ENCODE measurements at regions not wholly inside any gene's neighbourhood (a gene's known extent, or its start where the extent isn't known, plus 50 kb on each side); places are given as distances from the start of the nearest gene placed in this dataset.
"Not testable (repeated sequence)": the region's sequence is repeated elsewhere in the genome, so short reads cannot be mapped to it uniquely, and the experiment has no call there.

DNA sequence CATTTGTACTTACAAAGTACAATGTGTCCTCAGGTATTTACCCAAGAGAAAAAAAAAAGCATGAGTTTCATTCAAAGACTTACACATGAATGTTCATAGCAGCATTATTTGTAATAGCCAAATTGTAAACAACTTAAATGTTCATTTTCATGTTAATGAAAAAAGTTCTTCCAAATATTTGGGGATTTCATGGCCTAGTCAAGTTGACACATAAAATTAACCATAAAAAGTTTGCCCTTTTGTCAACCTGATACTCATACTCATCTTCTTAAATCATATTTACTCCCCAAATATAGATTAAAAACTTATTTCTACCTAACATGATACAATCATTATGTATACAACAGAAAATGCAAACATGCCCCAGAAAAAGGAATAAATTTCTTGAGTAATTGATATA is 112.5 kb upstream of the EMCN start:
- DNase-seq, result no peak

DNA sequence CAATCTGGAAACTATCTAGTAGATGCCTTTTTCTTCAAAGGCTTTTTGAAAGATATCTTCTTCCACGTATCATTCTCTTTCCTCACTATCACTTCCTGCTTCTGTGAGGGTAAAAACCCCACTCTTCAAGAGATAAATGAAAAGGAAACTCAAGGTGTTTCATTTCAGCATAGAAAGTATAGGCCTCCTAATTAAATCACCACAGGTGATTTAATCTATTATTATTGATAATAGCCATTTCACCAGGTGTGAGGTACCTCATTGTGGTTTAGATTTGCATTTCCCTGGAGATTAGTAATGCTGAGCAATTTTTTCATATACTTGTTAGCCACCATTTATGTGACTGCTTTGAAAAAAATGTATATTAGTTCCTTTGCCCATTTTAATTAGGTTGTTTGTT is 92.0 kb upstream of the EMCN start:
- DNase-seq, result no peak

DNA sequence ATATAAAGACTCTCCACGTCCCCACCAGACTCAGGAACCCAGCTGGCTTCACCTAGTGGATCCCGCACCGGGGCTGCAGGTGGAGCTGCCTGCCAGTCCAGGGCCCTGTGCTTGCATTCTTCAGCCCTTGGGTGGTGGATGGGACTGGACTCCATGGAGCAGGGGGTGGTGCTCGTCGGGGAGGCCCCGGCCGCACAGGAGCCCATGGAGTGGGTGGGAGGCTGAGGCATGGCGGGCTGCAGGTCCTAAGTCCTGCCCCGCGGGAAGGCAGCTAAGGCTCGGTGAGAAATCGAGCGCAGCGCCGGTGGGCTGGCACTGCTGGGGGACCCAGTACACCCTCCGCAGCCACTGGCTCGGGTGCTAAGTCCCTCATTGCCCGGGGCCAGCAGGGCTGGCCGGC is 90.8 kb upstream of the EMCN start:
- not testable (repeated sequence) for DNase-seq

DNA sequence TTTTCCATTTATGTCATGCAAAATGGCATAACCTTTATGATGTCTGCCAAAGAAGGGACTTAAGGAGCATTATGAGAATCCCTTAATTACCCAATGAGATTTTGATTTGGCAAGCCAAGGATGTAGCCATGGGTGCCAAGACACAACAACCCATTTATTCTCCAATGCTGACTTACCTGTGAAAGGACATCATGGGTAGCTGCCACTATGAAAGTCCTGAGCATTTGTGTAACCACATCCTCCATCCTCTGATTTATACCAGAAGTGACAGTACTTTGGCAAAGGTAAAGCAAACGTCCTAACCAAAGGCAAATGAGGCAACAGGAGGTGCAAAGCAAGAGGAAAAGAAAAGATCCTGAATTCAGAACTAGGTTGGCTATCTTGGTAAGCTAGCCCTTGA is 87.3 kb upstream of the EMCN start:
- DNase-seq, result no peak

DNA sequence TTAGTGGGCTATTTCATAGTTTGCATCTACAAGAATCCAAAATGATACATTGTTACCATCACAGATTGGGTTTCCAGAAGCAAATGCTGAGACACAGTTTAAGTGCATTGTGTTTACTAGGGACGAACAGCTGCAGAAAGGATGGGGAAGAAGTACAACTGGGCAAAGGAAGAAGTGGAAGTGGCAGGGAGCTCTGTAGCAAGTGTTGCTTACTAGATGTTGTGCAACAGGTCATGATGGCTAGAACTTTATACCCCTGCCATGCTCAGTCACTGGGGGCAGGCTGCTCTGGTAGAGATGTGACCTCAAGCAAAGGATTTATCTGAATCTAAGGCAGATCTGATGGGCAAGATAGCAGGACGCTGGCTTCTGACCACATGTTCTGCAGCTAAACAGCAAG is 76.1 kb upstream of the EMCN start:
- no peak for DNase-seq

DNA sequence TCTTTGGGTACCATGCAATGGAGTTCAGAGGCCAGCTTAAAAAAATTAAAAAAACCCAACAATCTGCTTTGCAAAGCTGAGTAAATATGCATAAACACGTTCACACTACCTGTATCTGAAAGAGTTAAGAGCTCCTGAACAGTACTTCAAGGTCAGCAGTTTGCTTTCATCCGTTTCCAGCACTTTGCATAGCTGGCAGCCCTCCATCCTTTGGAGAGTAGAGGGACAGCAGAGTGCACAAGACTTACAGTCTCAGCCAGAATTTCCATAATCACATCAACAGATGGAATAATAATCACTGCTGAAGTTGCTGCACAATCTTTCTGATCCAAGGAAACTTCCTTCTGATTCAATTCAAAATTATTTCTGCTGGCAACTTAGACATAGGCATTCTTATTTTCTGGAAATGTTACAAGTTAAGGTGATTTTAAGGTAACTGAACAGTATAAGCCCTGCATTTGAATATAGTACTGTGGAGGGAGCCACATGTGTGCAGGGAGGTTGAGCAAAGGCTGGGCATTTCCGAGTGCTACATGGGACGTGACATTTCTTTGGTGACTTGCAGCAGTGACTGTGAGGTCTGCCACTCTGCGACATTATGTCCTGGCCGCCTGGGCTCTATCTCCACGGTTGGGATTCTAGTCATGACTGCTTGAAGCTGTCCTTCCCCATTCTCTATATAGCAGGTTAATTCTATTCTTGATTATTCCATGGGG is 73.5 kb upstream of the EMCN start:
- peak; percentile 76 for DNase-seq

DNA sequence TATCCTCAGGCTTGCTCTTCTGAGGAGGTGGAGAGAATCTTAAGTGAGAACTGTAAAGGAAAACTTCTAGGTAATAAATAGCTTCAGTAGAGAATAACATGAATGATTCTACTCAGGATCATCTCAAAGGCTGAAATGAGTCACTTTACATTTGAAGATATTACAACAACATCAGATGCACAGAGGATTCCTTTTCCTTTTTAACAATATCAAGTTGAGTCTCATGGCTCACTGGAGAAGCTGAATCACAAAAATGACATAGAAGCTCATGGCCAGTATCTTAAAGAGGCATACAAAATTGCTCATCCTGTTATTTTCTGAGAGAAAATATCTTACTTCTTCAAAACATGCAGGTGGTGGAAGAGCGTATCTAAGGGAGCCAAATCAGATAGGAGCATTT is 72.5 kb upstream of the EMCN start:
- DNase-seq, result no peak

GRCh38 chr4:100588076-100588475 is 70.3 kb upstream of the EMCN start:
- DNase-seq, result no peak

DNA sequence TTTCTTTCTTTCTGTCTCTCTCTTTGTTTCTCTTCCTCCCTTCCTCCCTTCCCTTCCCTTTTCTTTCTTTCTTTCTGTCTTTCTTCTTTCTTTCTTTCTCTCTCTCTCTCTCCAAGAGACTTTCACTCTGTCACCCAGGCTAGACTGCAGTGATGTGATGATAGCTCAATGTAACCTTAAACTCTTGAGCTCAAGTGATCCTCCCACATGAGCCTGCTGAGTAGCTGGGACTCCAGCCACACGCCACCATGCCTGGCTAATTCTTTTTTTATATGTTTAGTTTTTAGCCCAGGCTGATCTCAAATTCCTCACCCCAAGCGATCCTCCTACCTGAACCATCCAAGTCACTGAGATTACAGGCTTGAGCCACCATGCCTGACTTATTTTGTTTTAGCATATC is 64.3 kb upstream of the EMCN start:
- no peak for DNase-seq

DNA sequence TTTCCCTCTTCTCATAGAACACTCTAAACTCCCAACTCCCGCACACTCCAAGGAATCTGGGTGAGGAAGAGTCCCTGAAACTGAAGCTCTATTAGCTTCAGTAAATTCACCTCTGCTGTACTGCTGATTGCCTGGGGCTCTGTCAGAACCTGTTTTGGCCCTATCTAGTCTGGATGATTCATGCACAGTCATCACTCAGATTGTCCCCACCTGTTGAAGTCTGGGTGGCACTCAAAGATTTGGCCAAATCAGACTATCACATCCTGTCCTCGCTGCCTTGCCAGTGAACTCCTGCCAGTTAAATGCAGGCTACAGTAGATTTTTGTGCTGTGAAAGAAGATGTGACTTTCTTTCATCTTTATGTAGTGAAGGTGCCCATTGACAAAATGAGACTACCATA is 63.5 kb upstream of the EMCN start:
- DNase-seq, result no peak

DNA sequence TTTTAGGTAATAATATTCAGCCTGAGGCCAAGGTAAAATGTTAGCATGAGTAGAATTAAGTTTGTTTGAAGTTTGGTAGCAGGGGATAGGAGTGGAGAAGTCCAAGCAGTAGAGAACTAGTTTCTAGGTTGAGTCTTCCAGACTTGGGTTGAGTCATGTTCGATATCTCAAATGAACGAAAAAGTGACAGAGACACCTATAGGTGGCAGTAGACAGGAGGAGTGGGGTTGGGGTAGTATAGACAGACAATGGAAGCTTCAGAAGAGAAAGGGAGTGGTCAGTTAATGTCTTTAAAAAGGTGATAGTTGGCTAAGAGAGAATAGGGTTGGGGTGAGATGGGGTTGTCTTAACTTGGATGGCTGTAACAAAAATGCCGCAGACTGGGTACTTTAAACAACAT is 58.7 kb upstream of the EMCN start:
- no peak for DNase-seq

DNA sequence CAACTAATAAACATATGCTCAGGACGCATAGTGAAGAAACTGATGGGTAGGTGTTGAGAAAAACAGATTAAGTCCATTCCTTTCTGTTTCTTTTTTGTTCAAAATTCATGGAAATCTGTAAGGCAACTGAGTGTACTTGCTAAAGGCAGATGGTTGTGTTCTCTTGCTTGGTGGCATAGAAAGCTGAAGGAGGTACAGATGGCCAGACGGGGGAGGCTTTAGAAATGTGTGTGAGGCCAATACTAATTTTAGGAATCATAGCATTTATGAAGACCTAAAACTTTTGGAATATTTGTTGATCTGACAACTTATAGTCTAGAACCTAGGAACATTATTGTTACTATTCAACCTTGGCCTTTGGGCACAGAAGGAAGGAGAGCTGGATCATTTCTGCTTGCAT is 56.8 kb upstream of the EMCN start:
- DNase-seq, result no peak

- DNase-seq, result no peak
These were observed 51.4 kb upstream of the EMCN start for GRCh38 chr4:100569196-100569595.

Data from NCI-H1105 treated with DMSO at 0.1 percent for 48 hours (cell line).